Prostate gland (tissue), 2 donors: ENCODE measurements at regions not wholly inside any gene's neighbourhood (a gene's known extent, or its start where the extent isn't known, plus 50 kb on each side); places are given as distances from the start of the nearest gene placed in this dataset.

ENCODE experiments used
- DNase-seq: peaks from one replicate; pipeline ENCODE4 v3.0.0-alpha.2; 2019; ENCODE audit warnings: low spot score
- H3K27ac ChIP-seq, 2 donors: fragments of 200-600 bp; sonication (generic); 2 replicates each; pipeline ENCODE4 v1.5.1; 2017 to 2019
- H3K27me3 ChIP-seq: fragments of 200-600 bp; sonication (generic); replicated peaks from 2 replicates; pipeline ENCODE4 v1.5.1; 2019; ENCODE audit not compliant: insufficient read depth
- H3K36me3 ChIP-seq, 2 donors: fragments of 200-600 bp; sonication (generic); 1 replicate in 1 of 2; 2 replicates in 1 of 2; pipeline versions ENCODE4 v1.5.1 to v1.8.1; 2017 to 2019
- H3K4me1 ChIP-seq: fragments of 200-600 bp; sonication (generic); replicated peaks from 2 replicates; pipeline ENCODE4 v1.5.1; 2019
- H3K4me3 ChIP-seq, 2 donors: fragments of 200-600 bp; sonication (generic); 2 replicates each; pipeline ENCODE4 v1.5.1; 2017 to 2019
- H3K9me3 ChIP-seq: fragments of 200-600 bp; sonication (generic); 2 replicates; pipeline ENCODE4 v1.5.1; 2017
- CTCF ChIP-seq, 4 experiments: fragments of 200-600 bp in 2 of 4; fragments of 450-650 bp in 2 of 4; sonication (generic) in 2 of 4; IDR thresholded peaks; 1 replicate in 3 of 4; 2 replicates in 1 of 4; pipeline ENCODE4 v1.5.1; 2016 to 2019; ENCODE audit warnings: antibody characterized with exemption in 4 of 4, mild to moderate bottlenecking in 2 of 4, moderate library complexity in 2 of 4
- POLR2A ChIP-seq: fragments of 450-650 bp; IDR thresholded peaks from one replicate; pipeline ENCODE4 v1.6.1; 2016; ENCODE audit warnings: antibody characterized with exemption, mild to moderate bottlenecking
- POLR2AphosphoS5 ChIP-seq: sonication (generic); formaldehyde crosslinking; IDR thresholded peaks from one replicate; pipeline ENCODE4 v1.6.1; 2017; ENCODE audit warnings: antibody characterized with exemption
- WGBS: methylation state at CpG from one replicate; pipeline ENCODE4 v1.1.5; 2018; 5-methylcytosine and 5-hydroxymethylcytosine counted together
- intact Hi-C: fragments of 100-400 bp; cut with DNase I; formaldehyde crosslinking; loops from one replicate; pipeline ENCODE4 v1.14.2; 2022

GRCh38 chr6:91637217-91637616 is 1050.3 kb upstream of the MAP3K7 start:
- Histone ChIP-seq H3K27ac (no peak overlapping the region), H3K36me3 (no peaks in the 10 kb centered on the region), H3K4me3 (no peak overlapping the region), H3K4me1 (no peaks in the 10 kb centered on the region), H3K9me3 (no peaks in the 10 kb centered on the region), H3K27me3 (no peaks in the 10 kb centered on the region)
- no peak for DNase-seq
- intact Hi-C loops = no loop called here
- 85% methylated on average over 1 of the region's 1 CpG for WGBS
- no peak for TF ChIP-seq CTCF (IDR thresholded peaks at IDR 0.05)
- no peak for TF ChIP-seq POLR2AphosphoS5
- TF ChIP-seq POLR2A = no peak

GRCh38 chr6:91634791-91635190 is 1047.9 kb upstream of the MAP3K7 start:
- Histone ChIP-seq H3K36me3 (no peaks in the 10 kb centered on the region), H3K27ac (no peak overlapping the region), H3K9me3 (no peaks in the 10 kb centered on the region), H3K4me3 (no peak overlapping the region), H3K4me1 (no peaks in the 10 kb centered on the region), H3K27me3 (no peaks in the 10 kb centered on the region)
- TF ChIP-seq POLR2AphosphoS5 (no peak), POLR2A (no peak)
- intact Hi-C loops = no loop called here
- DNase-seq = no peak
- 74% methylated on average over 1 of the region's 1 CpG for WGBS

- no peaks in the 10 kb centered on the region for H3K36me3 ChIP-seq
- H3K4me1 ChIP-seq = no peaks in the 10 kb centered on the region
- 44% methylated on average over 8 of the region's 8 CpGs for WGBS
- intact Hi-C loops = no loop called here
- TF ChIP-seq CTCF (IDR thresholded peaks at IDR 0.05) = no peak
- TF ChIP-seq POLR2AphosphoS5 = no peak
- TF ChIP-seq POLR2A = no peak
- no peaks in the 10 kb centered on the region for H3K9me3 ChIP-seq
- H3K27ac ChIP-seq = no peak overlapping the region
- H3K27me3 ChIP-seq = no peaks in the 10 kb centered on the region
- H3K4me3 ChIP-seq = no peak overlapping the region
- DNase-seq = no peak
Measured at GRCh38 chr6:91633374-91634111, 1046.7 kb upstream of the MAP3K7 start.

- DNase-seq = no peak
- Histone ChIP-seq H3K9me3 (no peaks in the 10 kb centered on the region), H3K4me1 (no peaks in the 10 kb centered on the region), H3K36me3 (no peaks in the 10 kb centered on the region), H3K4me3 (no peak overlapping the region), H3K27ac (no peak overlapping the region), H3K27me3 (no peaks in the 10 kb centered on the region)
- TF ChIP-seq CTCF (IDR thresholded peaks at IDR 0.05) (no peak), POLR2AphosphoS5 (no peak), POLR2A (no peak)
- intact Hi-C loops = no loop called here
- 71% methylated on average over 3 of the region's 3 CpGs for WGBS
Measured at GRCh38 chr6:91632308-91632707, 1045.4 kb upstream of the MAP3K7 start.

GRCh38 chr6:91631227-91631626 is 1044.4 kb upstream of the MAP3K7 start:
- intact Hi-C loops = no loop called here

More at GRCh38 chr6:91631227-91631626, 1044.4 kb upstream of the MAP3K7 start:
- H3K36me3 ChIP-seq = no peaks in the 10 kb centered on the region
- H3K9me3 ChIP-seq = no peaks in the 10 kb centered on the region
- DNase-seq = no peak
- H3K27me3 ChIP-seq = no peaks in the 10 kb centered on the region
- TF ChIP-seq POLR2A (no peak), CTCF (IDR thresholded peaks at IDR 0.05) (no peak), POLR2AphosphoS5 (no peak)
- H3K27ac ChIP-seq = no peak overlapping the region
- H3K4me1 ChIP-seq = no peaks in the 10 kb centered on the region
- 93% methylated on average over 3 of the region's 3 CpGs for WGBS
- H3K4me3 ChIP-seq = no peak overlapping the region
